ENCODE measurements at regions not wholly inside any gene's neighbourhood (a gene's known extent, or its start where the extent isn't known, plus 50 kb on each side); places are given as distances from the start of the nearest gene placed in this dataset.

DNA sequence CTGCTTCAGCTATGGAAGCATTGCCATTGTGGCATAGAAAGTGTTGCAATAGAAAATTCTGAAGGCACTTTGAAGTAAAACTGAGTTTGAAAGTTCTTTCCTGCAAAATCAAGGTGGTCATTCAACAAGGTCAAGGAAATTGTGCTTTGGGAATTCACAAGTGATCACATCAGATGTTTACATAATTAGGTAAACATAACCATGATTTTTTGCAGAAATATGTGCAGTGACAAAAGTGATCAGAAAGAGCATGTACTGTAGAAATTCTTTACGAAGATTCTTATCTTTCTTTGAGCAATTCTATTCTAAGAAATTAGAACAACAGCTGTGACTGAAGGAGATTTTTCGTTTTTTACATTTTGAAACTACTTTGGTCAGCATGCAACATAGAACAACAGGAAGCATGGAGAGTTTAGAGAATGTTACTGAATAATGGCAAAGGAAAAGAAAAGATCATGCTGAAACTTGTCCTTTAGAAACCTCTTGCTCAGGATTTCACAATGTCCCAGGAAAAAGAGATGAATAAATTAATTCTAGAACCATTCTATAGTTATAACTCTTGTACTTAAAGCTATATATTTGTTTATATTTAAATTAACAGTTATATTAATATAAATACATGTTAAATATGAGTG is 643.4 kb upstream of the ARPP21 start:
- Mint-ChIP-seq H3K4me1 (peaks cover 6% of the 10 kb centered on the region; the same call in 1 of the 3 replicates), H3K4me3 (no peak overlapping the region), H3K9me3 (no peaks in the 10 kb centered on the region), H3K27me3 (ENCODE audit: insufficient read depth, low read depth, poor library complexity) (no peaks in the 10 kb centered on the region), H3K36me3 (ENCODE audit: low read depth) (no peaks in the 10 kb centered on the region), H3K27ac (no peak overlapping the region; the same call in 1 of the 2 replicates)
- H3K9me2 ChIP-seq (ENCODE audit: insufficient read depth) = no peaks in the 10 kb centered on the region
- H3K4me3 ChIP-seq = no peak overlapping the region
- H3K36me3 ChIP-seq (ENCODE audit: insufficient read depth) = no peaks in the 10 kb centered on the region
- no peak overlapping the region for H3K27ac ChIP-seq (ENCODE audit: low read depth)
- H3K79me2 ChIP-seq (replicated peaks; ENCODE audit: insufficient read depth) = no peaks in the 10 kb centered on the region
- H3F3A ChIP-seq (replicated peaks; ENCODE audit: low read depth) = no peaks in the 10 kb centered on the region
- H2AFZ ChIP-seq = 0 out of 2 replicates have a peak overlapping the region, but pooled peaks have one; percentile 21
- H4K20me1 ChIP-seq (replicated peaks; ENCODE audit: insufficient read depth) = no peaks in the 10 kb centered on the region
- ATAC-seq = no peak
- no peak overlapping the region for H3K4me2 ChIP-seq
- no peak for DNase-seq (ENCODE audit: low spot score)
- TF ChIP-seq EZH2 (IDR thresholded peaks at IDR 0.05; ENCODE audit: low read depth, unreplicated experiment) = no peak
- no peak for TF ChIP-seq ZNF331 (CRISPR knock-in tag; IDR thresholded peaks at IDR 0.05; ENCODE audit: low read depth)
- no peak for TF ChIP-seq ZNF462 (CRISPR knock-in tag; IDR thresholded peaks at IDR 0.05)
- no peak for TF ChIP-seq NANOG (IDR thresholded peaks at IDR 0.05; ENCODE audit: borderline replicate concordance)
- TF ChIP-seq JUNB (IDR thresholded peaks at IDR 0.05; ENCODE audit: unreplicated experiment) = no peak
- no peak for TF ChIP-seq STAT1 (IDR thresholded peaks at IDR 0.05; ENCODE audit: unreplicated experiment)
- H3K4me1 ChIP-seq (ENCODE audit: insufficient read depth) = no peaks in the 10 kb centered on the region
- H3K27me3 ChIP-seq (ENCODE audit: insufficient read depth) = no peaks in the 10 kb centered on the region

DNA sequence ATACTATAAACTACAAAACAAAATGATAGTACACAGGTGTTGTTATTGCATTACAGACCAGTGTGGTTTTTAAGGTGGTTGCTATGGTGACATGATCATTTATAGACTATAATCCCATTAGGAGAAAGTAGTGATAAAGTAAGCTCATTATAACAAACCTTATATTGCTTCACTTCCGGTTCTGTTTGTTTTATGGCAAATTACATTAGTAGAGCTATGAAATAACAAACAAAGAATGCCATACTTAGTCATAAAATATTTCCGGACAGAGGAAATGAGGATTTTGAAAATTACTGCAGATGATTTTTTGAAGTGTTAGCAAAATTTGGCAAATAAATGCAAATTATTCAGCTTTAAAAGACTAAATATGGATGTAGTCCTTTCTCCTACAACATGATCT is 640.4 kb upstream of the ARPP21 start:
- Histone ChIP-seq H3K9me2 (ENCODE audit: insufficient read depth) (no peaks in the 10 kb centered on the region), H3K79me2 (replicated peaks; ENCODE audit: insufficient read depth) (no peaks in the 10 kb centered on the region), H2AFZ (no peak overlapping the region), H3K4me1 (ENCODE audit: insufficient read depth) (no peaks in the 10 kb centered on the region), H4K20me1 (replicated peaks; ENCODE audit: insufficient read depth) (no peaks in the 10 kb centered on the region), H3F3A (replicated peaks; ENCODE audit: low read depth) (no peaks in the 10 kb centered on the region), H3K27ac (ENCODE audit: low read depth) (no peak overlapping the region), H3K27me3 (ENCODE audit: insufficient read depth) (no peaks in the 10 kb centered on the region), H3K4me2 (no peak overlapping the region), H3K36me3 (ENCODE audit: insufficient read depth) (no peaks in the 10 kb centered on the region), H3K4me3 (no peak overlapping the region)
- Mint-ChIP-seq H3K27ac (no peak overlapping the region), H3K36me3 (ENCODE audit: low read depth) (no peaks in the 10 kb centered on the region), H3K9me3 (no peaks in the 10 kb centered on the region), H3K27me3 (ENCODE audit: insufficient read depth, low read depth, poor library complexity) (no peaks in the 10 kb centered on the region), H3K4me3 (no peak overlapping the region), H3K4me1 (peaks cover 6% of the 10 kb centered on the region; the same call in 1 of the 3 replicates)
- ATAC-seq (no peak), DNase-seq (ENCODE audit: low spot score) (no peak)
- no peak for TF ChIP-seq ZNF331 (CRISPR knock-in tag; IDR thresholded peaks at IDR 0.05; ENCODE audit: low read depth)
- TF ChIP-seq ZNF114 (CRISPR knock-in tag; IDR thresholded peaks at IDR 0.05) = no peak
- no peak for TF ChIP-seq EZH2 (IDR thresholded peaks at IDR 0.05; ENCODE audit: low read depth, unreplicated experiment)

Measured in GM23338 (cell line).